Kidney epithelial cell (primary cell): ENCODE measurements at regions not wholly inside any gene's neighbourhood (a gene's known extent, or its start where the extent isn't known, plus 50 kb on each side); places are given as distances from the start of the nearest gene placed in this dataset.
"Not testable (repeated sequence)": the region's sequence is repeated elsewhere in the genome, so short reads cannot be mapped to it uniquely, and the experiment has no call there.

ENCODE experiments used
- DNase-seq: peaks from one replicate; pipeline ENCODE4 v3.0.0-alpha.2; 2010; ENCODE audit warnings: low read depth
- H3K27me3 ChIP-seq: 2 replicates; pipeline ENCODE4 v1.6.0; 2011; ENCODE audit warnings: low read length; ENCODE audit not compliant: control insufficient read depth, insufficient read depth
- H3K36me3 ChIP-seq: 2 replicates; pipeline ENCODE4 v1.5.1; 2011; ENCODE audit warnings: low read length; ENCODE audit not compliant: control insufficient read depth, insufficient read depth
- H3K4me3 ChIP-seq: 2 replicates; pipeline ENCODE4 v1.5.1; 2011; ENCODE audit warnings: low read depth, mild to moderate bottlenecking, control low read depth, low read length
- TF ChIP-seq, protein P1 (sequence below): IDR thresholded peaks from 2 replicates; pipeline ENCODE4 v1.5.1; 2011; ENCODE audit warnings: mild to moderate bottlenecking, moderate library complexity, low read length, control low read depth, inconsistent platforms; ENCODE audit not compliant: insufficient read depth, poor library complexity, severe bottlenecking

DNA sequence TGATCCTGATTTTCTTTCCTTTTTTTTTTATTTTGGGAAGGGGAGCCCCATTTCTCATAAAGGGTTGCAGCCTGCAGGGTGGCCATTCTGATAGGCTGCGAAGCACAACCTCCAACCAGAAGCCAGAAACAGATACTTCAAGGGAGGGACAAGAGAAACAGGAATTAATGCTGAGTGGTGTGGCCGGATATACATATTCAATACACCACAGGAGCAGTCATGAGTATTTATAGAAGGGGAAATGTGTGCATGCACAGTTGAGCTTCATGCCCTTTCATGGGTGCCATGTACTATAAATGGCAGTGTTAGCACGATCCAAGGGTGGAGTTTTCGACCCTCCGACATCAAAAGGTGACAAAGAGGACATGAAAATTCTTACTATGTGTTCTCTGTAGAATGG lies 320.8 kb downstream of the CBLN1 start:
- DNase-seq, result no peak
- no peaks in the 10 kb centered on the region for H3K27me3 ChIP-seq
- TF ChIP-seq, protein P1, sequence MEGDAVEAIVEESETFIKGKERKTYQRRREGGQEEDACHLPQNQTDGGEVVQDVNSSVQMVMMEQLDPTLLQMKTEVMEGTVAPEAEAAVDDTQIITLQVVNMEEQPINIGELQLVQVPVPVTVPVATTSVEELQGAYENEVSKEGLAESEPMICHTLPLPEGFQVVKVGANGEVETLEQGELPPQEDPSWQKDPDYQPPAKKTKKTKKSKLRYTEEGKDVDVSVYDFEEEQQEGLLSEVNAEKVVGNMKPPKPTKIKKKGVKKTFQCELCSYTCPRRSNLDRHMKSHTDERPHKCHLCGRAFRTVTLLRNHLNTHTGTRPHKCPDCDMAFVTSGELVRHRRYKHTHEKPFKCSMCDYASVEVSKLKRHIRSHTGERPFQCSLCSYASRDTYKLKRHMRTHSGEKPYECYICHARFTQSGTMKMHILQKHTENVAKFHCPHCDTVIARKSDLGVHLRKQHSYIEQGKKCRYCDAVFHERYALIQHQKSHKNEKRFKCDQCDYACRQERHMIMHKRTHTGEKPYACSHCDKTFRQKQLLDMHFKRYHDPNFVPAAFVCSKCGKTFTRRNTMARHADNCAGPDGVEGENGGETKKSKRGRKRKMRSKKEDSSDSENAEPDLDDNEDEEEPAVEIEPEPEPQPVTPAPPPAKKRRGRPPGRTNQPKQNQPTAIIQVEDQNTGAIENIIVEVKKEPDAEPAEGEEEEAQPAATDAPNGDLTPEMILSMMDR, result no peak
- no peaks in the 10 kb centered on the region for H3K36me3 ChIP-seq
- no peak overlapping the region for H3K4me3 ChIP-seq

DNA sequence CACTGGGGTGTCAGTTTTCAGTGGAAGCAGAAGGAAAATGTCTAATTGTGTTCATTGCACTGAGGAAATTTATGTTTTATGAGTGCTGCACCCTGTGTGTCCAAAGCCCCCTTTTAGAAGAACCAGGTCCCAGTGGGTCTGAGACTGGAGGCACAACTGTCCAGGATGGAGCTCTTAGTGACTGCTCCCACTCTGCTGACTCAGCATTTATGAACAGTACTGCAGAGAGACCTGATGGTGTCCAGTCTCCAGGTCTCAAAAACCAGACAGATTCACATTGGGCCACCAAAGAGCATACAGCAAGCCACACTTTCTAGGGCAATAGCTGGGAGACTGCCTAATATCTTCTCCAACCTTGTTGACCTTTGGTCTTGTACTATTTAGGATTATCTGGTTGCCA lies 321.9 kb downstream of the CBLN1 start:
- no peaks in the 10 kb centered on the region for H3K36me3 ChIP-seq
- TF ChIP-seq, protein P1, result no peak
- no peak overlapping the region for H3K4me3 ChIP-seq
- no peak for DNase-seq
- H3K27me3 ChIP-seq, result no peaks in the 10 kb centered on the region

DNA sequence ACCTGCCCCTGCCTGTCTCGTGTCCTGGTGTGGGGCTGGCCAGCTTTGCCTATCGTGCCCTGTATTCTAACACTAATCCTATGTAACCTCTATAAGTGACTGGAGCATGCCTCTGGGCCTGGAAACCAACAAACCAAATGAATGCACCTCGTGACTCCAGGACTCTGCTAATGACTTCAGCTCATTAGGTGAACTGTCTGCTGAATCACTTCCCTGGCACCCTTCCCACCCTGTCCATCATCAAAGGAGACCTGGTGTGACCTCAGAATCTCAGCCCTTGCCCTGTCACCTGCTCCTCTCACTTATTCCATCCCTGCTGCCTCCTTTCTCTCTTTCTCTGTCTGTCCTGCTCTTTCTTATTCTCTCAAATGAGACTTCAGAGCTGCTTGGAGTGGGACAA lies 322.4 kb downstream of the CBLN1 start:
- no peak for DNase-seq
- H3K36me3 ChIP-seq, result no peaks in the 10 kb centered on the region
- no peak overlapping the region for H3K4me3 ChIP-seq
- TF ChIP-seq, protein P1, result no peak
- no peaks in the 10 kb centered on the region for H3K27me3 ChIP-seq

DNA sequence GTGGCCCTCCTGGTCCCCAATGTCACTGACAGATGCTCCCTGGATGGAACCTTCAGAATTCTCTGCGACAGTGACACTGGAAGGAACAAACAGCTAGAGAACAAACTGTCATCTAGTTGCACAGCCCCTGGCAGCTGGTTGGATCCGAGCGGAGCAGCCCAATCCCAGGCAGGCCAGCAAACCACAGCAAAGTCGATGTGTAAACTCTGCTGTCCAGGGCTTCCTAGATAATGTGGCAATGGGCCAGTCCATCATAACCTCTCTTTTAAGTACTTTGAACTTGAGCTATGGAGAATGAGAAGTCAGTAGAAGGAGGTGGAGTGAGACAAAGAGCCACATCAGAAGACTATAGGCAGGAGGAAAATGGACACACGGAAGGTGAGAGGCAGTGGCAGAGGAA lies 323.0 kb downstream of the CBLN1 start:
- Histone ChIP-seq H3K27me3 (no peaks in the 10 kb centered on the region), H3K36me3 (no peaks in the 10 kb centered on the region), H3K4me3 (no peak overlapping the region)
- TF ChIP-seq, protein P1, result no peak
- DNase-seq, result no peak

DNA sequence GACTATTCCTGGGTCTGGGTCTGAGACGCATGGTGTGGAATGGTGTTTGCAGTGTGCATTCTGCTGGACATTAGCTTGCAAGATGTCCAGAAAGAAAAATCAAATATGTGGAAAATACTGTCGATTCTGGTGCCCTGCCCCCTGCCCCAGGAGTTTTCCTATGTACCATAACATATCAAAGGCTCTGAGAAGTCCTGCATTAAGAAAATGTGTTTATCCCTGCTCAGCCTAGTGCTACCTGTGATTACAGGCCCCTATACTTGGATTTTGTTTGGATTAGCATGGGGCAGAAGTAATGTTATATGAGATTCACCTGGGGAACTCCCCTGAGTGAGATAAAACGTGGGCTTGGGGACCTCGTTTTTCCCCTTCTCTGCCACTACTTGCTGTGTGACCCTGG lies 325.0 kb downstream of the CBLN1 start:
- DNase-seq, result no peak
- TF ChIP-seq, protein P1, result no peak
- no peaks in the 10 kb centered on the region for H3K27me3 ChIP-seq
- H3K36me3 ChIP-seq, result no peaks in the 10 kb centered on the region
- H3K4me3 ChIP-seq, result no peak overlapping the region

DNA sequence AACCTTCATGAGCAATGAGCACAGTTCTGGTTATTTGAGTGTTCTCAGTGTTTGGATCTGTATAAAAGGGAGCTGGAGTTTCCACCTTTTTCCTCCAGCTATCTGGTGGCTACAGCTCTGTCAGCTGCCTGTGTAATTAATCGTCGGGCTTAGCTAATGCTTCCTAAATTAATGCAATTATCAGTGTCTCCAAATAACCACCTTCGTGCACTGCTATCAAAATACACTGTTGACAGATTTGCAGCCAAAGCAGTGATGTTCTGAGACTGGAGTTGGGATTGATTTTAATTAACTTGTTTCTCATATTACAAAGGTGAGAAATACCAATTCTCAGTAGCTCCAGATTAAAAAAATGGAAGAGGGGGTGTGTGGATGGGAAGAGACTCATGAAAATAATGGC lies 325.8 kb downstream of the CBLN1 start:
- no peak for DNase-seq
- H3K27me3 ChIP-seq, result no peaks in the 10 kb centered on the region
- H3K36me3 ChIP-seq, result no peaks in the 10 kb centered on the region
- TF ChIP-seq, protein P1, result no peak
- no peak overlapping the region for H3K4me3 ChIP-seq

DNA sequence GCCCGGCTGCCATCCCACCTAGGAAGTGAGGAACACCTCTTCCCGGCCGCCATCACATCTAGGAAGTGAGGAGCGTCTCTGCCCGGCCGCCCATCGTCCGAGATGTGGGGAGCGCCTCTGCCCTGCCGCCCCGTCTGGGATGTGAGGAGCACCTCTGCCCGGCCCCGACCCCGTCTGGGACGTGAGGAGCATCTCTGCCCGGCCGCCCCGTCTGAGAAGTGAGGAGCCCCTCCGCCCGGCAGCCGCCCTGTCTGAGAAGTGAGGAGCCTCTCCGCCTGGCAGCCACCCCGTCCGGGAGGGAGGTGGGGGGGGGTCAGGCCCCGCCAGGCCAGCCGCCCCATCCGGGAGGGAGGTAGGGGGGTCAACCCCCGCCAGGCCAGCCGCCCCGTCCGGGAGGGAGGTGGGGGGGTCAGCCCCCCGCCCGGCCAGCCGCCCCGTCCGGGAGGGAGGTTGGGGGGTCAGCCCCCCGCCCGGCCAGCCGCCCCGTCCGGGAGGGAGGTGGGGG lies 330.0 kb downstream of the CBLN1 start:
- not testable (repeated sequence) for H3K27me3 ChIP-seq, H3K4me3 ChIP-seq, H3K36me3 ChIP-seq, DNase-seq
